Neuronal stem cell (in vitro differentiated cells): ENCODE measurements at regions not wholly inside any gene's neighbourhood (a gene's known extent, or its start where the extent isn't known, plus 50 kb on each side); places are given as distances from the start of the nearest gene placed in this dataset.

ENCODE experiments used
- DNase-seq: peaks from one replicate; pipeline ENCODE4 v3.0.0-alpha.2; 2013; ENCODE audit warnings: low spot score
- H2AFZ ChIP-seq: one replicate; pipeline ENCODE4 v1.6.1; 2013; ENCODE audit warnings: mild to moderate bottlenecking, low read length, inconsistent platforms
- H2AK5ac ChIP-seq: 2 replicates; pipeline ENCODE4 v1.6.1; 2013; ENCODE audit warnings: low read depth, mild to moderate bottlenecking, inconsistent platforms, low read length, moderate library complexity, mixed read lengths
- H2BK120ac ChIP-seq: 2 replicates; pipeline ENCODE4 v1.6.1; 2013; ENCODE audit warnings: low read depth, mild to moderate bottlenecking, inconsistent platforms, low read length, moderate library complexity, mixed read lengths
- H2BK12ac ChIP-seq: one replicate; pipeline ENCODE4 v1.6.1; 2013; ENCODE audit warnings: low read length, inconsistent platforms
- H2BK15ac ChIP-seq: 2 replicates; pipeline ENCODE4 v1.6.1; 2013; ENCODE audit warnings: mild to moderate bottlenecking, low read length, inconsistent platforms, mixed read lengths
- H2BK5ac ChIP-seq: one replicate; pipeline ENCODE4 v1.6.1; 2013; ENCODE audit warnings: inconsistent platforms, mild to moderate bottlenecking, low read length, moderate library complexity
- H3K14ac ChIP-seq: one replicate; pipeline ENCODE4 v1.6.1; 2013; ENCODE audit warnings: low read length, inconsistent platforms
- H3K18ac ChIP-seq: 2 replicates; pipeline ENCODE4 v1.6.1; 2013; ENCODE audit warnings: low read length, inconsistent platforms
- H3K23ac ChIP-seq: 2 replicates; pipeline ENCODE4 v1.6.1; 2013; ENCODE audit warnings: low read depth, mild to moderate bottlenecking, mixed read lengths, low read length, inconsistent platforms; ENCODE audit not compliant: poor library complexity
- H3K27ac ChIP-seq: replicated peaks from 3 replicates; pipeline ENCODE4 v1.5.1; 2013; ENCODE audit warnings: low read length, inconsistent platforms
- H3K27me3 ChIP-seq, 3 experiments: 2 replicates each; pipeline ENCODE4 v1.6.1; 2013; ENCODE audit warnings: low read length in 3 of 3, mild to moderate bottlenecking in 2 of 3, inconsistent platforms in 1 of 3, low read depth in 1 of 3, mixed read lengths in 1 of 3, moderate library complexity in 1 of 3; ENCODE audit not compliant: control insufficient read depth in 3 of 3, insufficient read depth in 3 of 3
- H3K36me3 ChIP-seq, 2 donors: replicated peaks in 1 of 2; 2 replicates each; pipeline ENCODE4 v1.6.1; 2013; ENCODE audit warnings: low read length in 2 of 2; ENCODE audit not compliant: control insufficient read depth in 2 of 2, insufficient read depth in 2 of 2
- H3K4ac ChIP-seq: 2 replicates; pipeline ENCODE4 v1.6.1; 2013; ENCODE audit warnings: inconsistent platforms, mild to moderate bottlenecking, low read length, moderate library complexity
- H3K4me1 ChIP-seq, 2 donors: 1 replicate in 1 of 2; 2 replicates in 1 of 2; pipeline ENCODE4 v1.6.1; 2013; ENCODE audit warnings: low read length in 2 of 2, low read depth in 1 of 2; ENCODE audit not compliant: control insufficient read depth in 2 of 2, insufficient read depth in 1 of 2
- H3K4me2 ChIP-seq: one replicate; pipeline ENCODE4 v1.6.1; 2013; ENCODE audit warnings: mild to moderate bottlenecking, low read length, inconsistent platforms; ENCODE audit not compliant: insufficient read depth, poor library complexity, severe bottlenecking
- H3K4me3 ChIP-seq, 2 donors: 2 replicates each; pipeline ENCODE4 v1.5.1; 2013; ENCODE audit warnings: low read length in 2 of 2, mild to moderate bottlenecking in 2 of 2, inconsistent platforms in 1 of 2, moderate library complexity in 1 of 2
- H3K79me1 ChIP-seq: one replicate; pipeline ENCODE4 v1.6.1; 2013; ENCODE audit warnings: low read depth, mild to moderate bottlenecking, inconsistent platforms, low read length, moderate library complexity
- H3K9ac ChIP-seq: one replicate; pipeline ENCODE4 v1.6.1; 2013; ENCODE audit warnings: mild to moderate bottlenecking, low read depth, low read length, inconsistent platforms; ENCODE audit not compliant: poor library complexity
- H3K9me3 ChIP-seq, 2 donors: replicated peaks in 1 of 2; 2 replicates each; pipeline versions ENCODE3 to v1.6.1; 2013; ENCODE audit warnings: low read length in 2 of 2, mild to moderate bottlenecking in 2 of 2, inconsistent platforms in 1 of 2, low read depth in 1 of 2, mixed read lengths in 1 of 2, moderate library complexity in 1 of 2; ENCODE audit not compliant: control insufficient read depth in 2 of 2, insufficient read depth in 1 of 2
- H4K8ac ChIP-seq: one replicate; pipeline ENCODE4 v1.6.1; 2013; ENCODE audit warnings: low read depth, mild to moderate bottlenecking, inconsistent platforms, low read length, moderate library complexity
- H4K91ac ChIP-seq: one replicate; pipeline ENCODE4 v1.6.1; 2013; ENCODE audit warnings: low read length, low read depth, mild to moderate bottlenecking, inconsistent platforms; ENCODE audit not compliant: poor library complexity
- WGBS, 2 donors: extraction: QIAGEN DNeasy Blood & Tissue Kit; methylation state at CpG; one replicate each; pipeline ENCODE4 v1.1.7; 2013; ENCODE audit warnings: missing lambda C conversion rate in 2 of 2, mixed read lengths in 1 of 2; ENCODE audit not compliant: insufficient read length in 2 of 2, insufficient replicate concordance in 1 of 2; ENCODE audit errors: extremely low coverage in 2 of 2; 5-methylcytosine and 5-hydroxymethylcytosine counted together

DNA sequence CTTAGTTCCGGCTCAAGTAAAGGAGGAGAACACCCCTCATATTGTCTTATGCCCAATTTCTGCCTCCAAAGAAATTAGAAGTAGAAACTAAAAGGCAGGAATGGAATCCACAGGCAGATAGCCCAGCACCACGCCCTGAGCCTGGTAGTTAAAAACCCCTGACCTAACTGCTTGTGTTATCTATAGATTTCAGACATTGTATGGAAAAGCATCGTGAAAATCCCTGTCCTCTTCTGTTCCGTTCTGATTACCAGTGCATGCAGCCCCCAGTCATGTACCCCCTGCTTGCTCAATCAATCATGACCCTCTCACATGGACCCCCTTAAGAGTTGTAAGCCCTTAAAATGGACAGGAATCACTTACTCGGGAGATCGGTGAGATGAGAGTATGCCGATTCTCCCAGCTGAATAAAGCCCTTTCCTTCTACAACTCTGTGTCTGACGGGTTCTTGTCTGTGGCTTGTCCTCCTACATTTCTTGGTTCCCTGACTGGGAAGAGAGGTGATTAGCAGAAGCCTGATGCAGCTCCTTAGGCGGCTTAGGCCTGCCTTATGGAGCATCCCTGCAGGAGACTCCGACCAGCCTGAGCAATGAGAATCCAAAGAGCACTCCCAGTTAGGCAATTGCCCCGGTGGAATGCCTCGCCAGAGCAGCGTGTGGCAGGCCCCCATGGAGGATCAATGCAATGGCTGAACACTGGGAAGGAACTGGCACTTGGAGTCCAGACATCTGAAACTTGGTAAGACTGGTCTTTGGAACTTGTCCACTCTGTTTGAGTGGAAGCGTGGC, 362.6 kb upstream of the TCF4 start:
- H3K79me1 ChIP-seq, result no peaks in the 10 kb centered on the region
- no peak overlapping the region for H3K4me3 ChIP-seq
- H2AK5ac ChIP-seq, result no peak overlapping the region
- H4K8ac ChIP-seq, result no peak overlapping the region
- DNase-seq, result no peak
- H3K27ac ChIP-seq, result no peak overlapping the region
- H3K4me2 ChIP-seq, result no peak overlapping the region
- no peak overlapping the region for H3K9ac ChIP-seq
- no peaks in the 10 kb centered on the region for H3K36me3 ChIP-seq
- H3K18ac ChIP-seq, result no peak overlapping the region
- H2BK120ac ChIP-seq, result no peak overlapping the region
- H2AFZ ChIP-seq, result no peak overlapping the region
- no peak overlapping the region for H4K91ac ChIP-seq
- no peak overlapping the region for H2BK12ac ChIP-seq
- no peak overlapping the region for H3K23ac ChIP-seq
- H2BK5ac ChIP-seq, result no peak overlapping the region
- H3K14ac ChIP-seq, result no peak overlapping the region
- WGBS, 2 donors, result no CpG with 5 or more reads among the region's 14 CpGs
- H3K9me3 ChIP-seq, result peaks cover 0 to 4% of the 10 kb centered on the region in 2 donors
- no peaks in the 10 kb centered on the region for H3K4me1 ChIP-seq
- H2BK15ac ChIP-seq, result no peak overlapping the region
- H3K27me3 ChIP-seq, result no peaks in the 10 kb centered on the region
- H3K4ac ChIP-seq, result no peak overlapping the region

DNA sequence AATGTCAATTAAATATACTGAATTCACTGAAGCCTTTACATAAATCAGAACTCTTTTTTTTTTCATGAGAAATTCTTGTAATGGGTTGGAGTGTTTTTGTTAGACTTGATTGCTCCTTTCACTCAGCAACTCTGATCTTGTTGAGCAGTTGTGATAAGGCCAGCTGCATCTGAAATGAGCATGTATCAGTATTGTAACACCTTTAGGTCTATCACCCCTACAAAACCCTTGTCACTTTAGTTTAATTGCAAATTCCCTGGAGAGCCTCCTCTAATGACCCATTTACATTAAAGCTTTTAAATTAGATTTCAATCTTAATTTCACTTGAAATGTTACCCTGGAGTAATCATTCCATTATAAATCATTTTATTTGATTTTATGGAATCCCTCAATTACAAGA, 346.8 kb upstream of the TCF4 start:
- no peak overlapping the region for H3K4me2 ChIP-seq

DNA sequence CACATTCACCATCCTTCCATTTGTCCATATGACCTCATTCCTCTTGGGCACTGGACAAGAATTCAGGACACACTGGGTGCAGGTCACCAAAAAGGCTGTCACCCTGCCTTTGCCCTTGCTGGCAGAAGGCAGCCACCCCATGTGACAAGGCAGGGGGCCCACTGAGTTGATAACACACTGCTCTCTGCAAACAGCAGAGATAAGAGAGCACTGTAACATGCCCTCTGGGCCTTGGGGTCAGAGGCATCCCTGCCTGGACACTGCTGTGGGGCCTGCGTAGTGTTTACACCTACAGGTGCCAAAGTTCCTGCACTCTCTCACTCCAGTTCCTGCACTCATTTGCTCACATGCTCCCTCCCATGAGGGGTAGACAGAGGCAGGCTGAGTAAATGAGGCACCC, 344.7 kb upstream of the TCF4 start:
- Histone ChIP-seq H3K4me3 (no peak overlapping the region), H3K4me2 (no peak overlapping the region), H3K18ac (peak overlapping the region; percentile 83), H3K27ac (no peak overlapping the region), H2BK12ac (no peak overlapping the region), H3K14ac (no peak overlapping the region), H3K4ac (no peak overlapping the region), H2BK5ac (no peak overlapping the region), H4K8ac (no peak overlapping the region), H2AK5ac (no peak overlapping the region), H3K27me3 (no peaks in the 10 kb centered on the region), H3K9ac (no peak overlapping the region), H2AFZ (no peak overlapping the region), H2BK15ac (no peak overlapping the region), H3K36me3 (no peaks in the 10 kb centered on the region), H3K79me1 (no peaks in the 10 kb centered on the region), H3K9me3 (no peaks in the 10 kb centered on the region), H3K4me1 (no peaks in the 10 kb centered on the region), H3K23ac (no peak overlapping the region), H2BK120ac (no peak overlapping the region), H4K91ac (no peak overlapping the region)
- DNase-seq, result no peak
- WGBS, 2 donors, result no CpG with 5 or more reads among the region's 1 CpG

More for the DNA sequence above, 346.8 kb upstream of the TCF4 start:
- DNase-seq, result no peak
- no peak overlapping the region for H4K91ac ChIP-seq
- H3K18ac ChIP-seq, result no peak overlapping the region
- no peak overlapping the region for H3K27ac ChIP-seq
- H4K8ac ChIP-seq, result no peak overlapping the region
- no peak overlapping the region for H2AK5ac ChIP-seq
- no peak overlapping the region for H2BK120ac ChIP-seq
- no peak overlapping the region for H3K9ac ChIP-seq
- H3K36me3 ChIP-seq, result no peaks in the 10 kb centered on the region
- H2AFZ ChIP-seq, result no peak overlapping the region
- H3K23ac ChIP-seq, result no peak overlapping the region
- no peak overlapping the region for H3K4me3 ChIP-seq
- H3K14ac ChIP-seq, result no peak overlapping the region
- H3K4ac ChIP-seq, result no peak overlapping the region
- H3K79me1 ChIP-seq, result no peaks in the 10 kb centered on the region
- no peak overlapping the region for H2BK5ac ChIP-seq
- no peaks in the 10 kb centered on the region for H3K27me3 ChIP-seq
- H2BK12ac ChIP-seq, result no peak overlapping the region
- H3K4me1 ChIP-seq, result no peaks in the 10 kb centered on the region
- H3K9me3 ChIP-seq, result no peaks in the 10 kb centered on the region
- H2BK15ac ChIP-seq, result no peak overlapping the region

DNA sequence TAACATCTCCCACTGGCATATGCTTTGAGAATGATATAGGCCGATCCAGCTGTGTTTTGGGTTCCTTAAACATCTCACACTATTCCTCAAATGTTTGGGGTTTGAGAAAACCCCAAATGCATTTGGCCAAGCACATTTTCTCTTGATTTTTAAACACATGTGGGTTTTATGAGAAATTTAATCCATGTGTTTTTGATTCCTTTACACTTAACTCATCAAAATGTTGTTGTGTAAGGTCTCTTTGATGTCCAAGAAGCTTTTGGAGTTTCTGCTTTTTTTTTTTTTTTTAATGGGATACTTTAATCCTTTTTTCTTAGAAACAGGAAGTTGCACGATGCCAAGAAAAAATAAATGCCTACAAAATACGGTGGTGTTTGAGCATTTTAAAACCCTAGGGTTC, 339.8 kb upstream of the TCF4 start:
- Histone ChIP-seq H2BK12ac (no peak overlapping the region), H3K9me3 (peaks cover 0 to 6% of the 10 kb centered on the region in 2 donors)
- WGBS, 2 donors, result no CpG with 5 or more reads among the region's 3 CpGs

More for the DNA sequence above, 339.8 kb upstream of the TCF4 start:
- no peak overlapping the region for H3K14ac ChIP-seq
- H2BK5ac ChIP-seq, result no peak overlapping the region
- H3K79me1 ChIP-seq, result no peaks in the 10 kb centered on the region
- no peak overlapping the region for H3K9ac ChIP-seq
- no peak overlapping the region for H3K23ac ChIP-seq
- no peaks in the 10 kb centered on the region for H3K36me3 ChIP-seq
- no peak overlapping the region for H3K4ac ChIP-seq
- H3K27me3 ChIP-seq, result no peaks in the 10 kb centered on the region
- no peak overlapping the region for H3K18ac ChIP-seq
- H2AFZ ChIP-seq, result no peak overlapping the region
- no peaks in the 10 kb centered on the region for H3K4me1 ChIP-seq
- no peak overlapping the region for H4K8ac ChIP-seq
- H3K4me3 ChIP-seq, result no peak overlapping the region
- DNase-seq, result no peak
- H3K4me2 ChIP-seq, result no peak overlapping the region
- no peak overlapping the region for H2BK15ac ChIP-seq
- H4K91ac ChIP-seq, result no peak overlapping the region
- H2AK5ac ChIP-seq, result no peak overlapping the region
- H2BK120ac ChIP-seq, result no peak overlapping the region
- H3K27ac ChIP-seq, result no peak overlapping the region
